ENCODE measurements at regions not wholly inside any gene's neighbourhood (a gene's known extent, or its start where the extent isn't known, plus 50 kb on each side); places are given as distances from the start of the nearest gene placed in this dataset.
"Not testable (repeated sequence)": the region's sequence is repeated elsewhere in the genome, so short reads cannot be mapped to it uniquely, and the experiment has no call there.

- POLR2A ChIA-PET; H3K27me3 Mint-ChIP-seq (ENCODE audit: low read depth); H3K27ac Mint-ChIP-seq; H3K4me3 Mint-ChIP-seq; H3K9me3 Mint-ChIP-seq (ENCODE audit: insufficient read depth); ATAC-seq; H3K4me1 Mint-ChIP-seq (ENCODE audit: low read depth); H3K36me3 Mint-ChIP-seq (ENCODE audit: low read depth); DNase-seq; CTCF ChIA-PET: not testable (repeated sequence)
These were observed 81.6 kb downstream of the P2RY10 start for GRCh38 chrX:79026742-79027141.

GRCh38 chrX:79035421-79035820 is 90.2 kb downstream of the P2RY10 start:
- no peak for ATAC-seq
- Mint-ChIP-seq H3K27ac (no peak overlapping the region), H3K36me3 (ENCODE audit: low read depth) (no peaks in the 10 kb centered on the region), H3K4me3 (no peak overlapping the region), H3K27me3 (ENCODE audit: low read depth) (no peaks in the 10 kb centered on the region), H3K4me1 (ENCODE audit: low read depth) (peaks cover 11% of the 10 kb centered on the region), H3K9me3 (ENCODE audit: insufficient read depth) (no peaks in the 10 kb centered on the region)
- DNase-seq = no peak
- ChIA-PET CTCF (no interaction called here), POLR2A (no interaction called here)

GRCh38 chrX:79036157-79036880 is 91.1 kb downstream of the P2RY10 start:
- H3K4me3 Mint-ChIP-seq = no peak overlapping the region
- ATAC-seq (no peak), DNase-seq (no peak)
- H3K27me3 Mint-ChIP-seq (ENCODE audit: low read depth) = no peaks in the 10 kb centered on the region
- peaks cover 11% of the 10 kb centered on the region for H3K4me1 Mint-ChIP-seq (ENCODE audit: low read depth)
- ChIA-PET CTCF (interaction anchor here (0.9 kb wide), 1 partner anchor 481 kb away, joined by 5 read pairs; no protein-coding TSS in a partner anchor), POLR2A (no interaction called here)
- no peaks in the 10 kb centered on the region for H3K9me3 Mint-ChIP-seq (ENCODE audit: insufficient read depth)
- no peaks in the 10 kb centered on the region for H3K36me3 Mint-ChIP-seq (ENCODE audit: low read depth)
- H3K27ac Mint-ChIP-seq = no peak overlapping the region

GRCh38 chrX:79065696-79066095 is 78.8 kb upstream of the GPR174 start:
- Mint-ChIP-seq H3K27ac (no peak overlapping the region), H3K27me3 (ENCODE audit: low read depth) (no peaks in the 10 kb centered on the region), H3K36me3 (ENCODE audit: low read depth) (peaks cover 10% of the 10 kb centered on the region), H3K9me3 (ENCODE audit: insufficient read depth) (peaks cover 17% of the 10 kb centered on the region), H3K4me3 (no peak overlapping the region), H3K4me1 (ENCODE audit: low read depth) (peaks cover 7% of the 10 kb centered on the region)
- ATAC-seq (no peak), DNase-seq (no peak)
- POLR2A ChIA-PET = no interaction called here
- CTCF ChIA-PET = no interaction called here

- CTCF ChIA-PET = interaction anchor here (1.1 to 2.5 kb wide), 2 partner anchors 18 to 523 kb away, joined by 3 to 7 read pairs; no protein-coding TSS in a partner anchor
- no peak overlapping the region for H3K27ac Mint-ChIP-seq
- POLR2A ChIA-PET = no interaction called here
- no peak for ATAC-seq
- peaks cover 4% of the 10 kb centered on the region for H3K36me3 Mint-ChIP-seq (ENCODE audit: low read depth)
- H3K27me3 Mint-ChIP-seq (ENCODE audit: low read depth) = no peaks in the 10 kb centered on the region
- no peak for DNase-seq
- H3K9me3 Mint-ChIP-seq (ENCODE audit: insufficient read depth) = no peaks in the 10 kb centered on the region
- peaks cover 15% of the 10 kb centered on the region for H3K4me1 Mint-ChIP-seq (ENCODE audit: low read depth)
- H3K4me3 Mint-ChIP-seq = no peak overlapping the region
These were observed 66.4 kb upstream of the GPR174 start for GRCh38 chrX:79078114-79078513.

GRCh38 chrX:79079477-79079876 is 65.0 kb upstream of the GPR174 start:
- ChIA-PET POLR2A (no interaction called here), CTCF (interaction anchor here (1.1 to 2.6 kb wide), 3 partner anchors 134 to 524 kb away, joined by 3 to 13 read pairs (median 7); partner anchors contain the start of gene P2RY10)
- Mint-ChIP-seq H3K27ac (no peak overlapping the region), H3K4me1 (ENCODE audit: low read depth) (peaks cover 24% of the 10 kb centered on the region), H3K9me3 (ENCODE audit: insufficient read depth) (no peaks in the 10 kb centered on the region), H3K4me3 (no peak overlapping the region), H3K36me3 (ENCODE audit: low read depth) (peaks cover 5% of the 10 kb centered on the region), H3K27me3 (ENCODE audit: low read depth) (no peaks in the 10 kb centered on the region)
- no peak for ATAC-seq
- DNase-seq = no peak

GRCh38 chrX:79080141-79080540 is 64.3 kb upstream of the GPR174 start:
- CTCF ChIA-PET = interaction anchor here (2.5 to 2.6 kb wide), 3 partner anchors 28 to 525 kb away, joined by 7 to 13 read pairs (median 8); partner anchors contain the start of gene P2RY10
- Mint-ChIP-seq H3K4me1 (ENCODE audit: low read depth) (peaks cover 29% of the 10 kb centered on the region), H3K36me3 (ENCODE audit: low read depth) (peaks cover 10% of the 10 kb centered on the region), H3K9me3 (ENCODE audit: insufficient read depth) (no peaks in the 10 kb centered on the region), H3K27ac (no peak overlapping the region), H3K4me3 (no peak overlapping the region), H3K27me3 (ENCODE audit: low read depth) (no peaks in the 10 kb centered on the region)
- no peak for DNase-seq
- no peak for ATAC-seq
- POLR2A ChIA-PET = no interaction called here

GRCh38 chrX:79081895-79082512 is 62.5 kb upstream of the GPR174 start:
- H3K4me1 Mint-ChIP-seq (ENCODE audit: low read depth) = peaks cover 31% of the 10 kb centered on the region
- no peaks in the 10 kb centered on the region for H3K9me3 Mint-ChIP-seq (ENCODE audit: insufficient read depth)
- H3K27ac Mint-ChIP-seq = peak overlapping the region; percentile 71

GRCh38 chrX:79082899-79083298 is 61.6 kb upstream of the GPR174 start:
- ChIA-PET POLR2A (interaction anchor here (0.6 to 0.9 kb wide), 2 partner anchors 61 to 64 kb away, joined by 3 to 4 read pairs; partner anchors contain the start of gene GPR174), CTCF (interaction anchor here (0.7 to 2.2 kb wide), 7 partner anchors 13 to 330 kb away, joined by 3 to 12 read pairs (median 6); no protein-coding TSS in a partner anchor)
- peaks cover 35% of the 10 kb centered on the region for H3K4me1 Mint-ChIP-seq (ENCODE audit: low read depth)
- ATAC-seq (no peak), DNase-seq (no peak)
- H3K27ac Mint-ChIP-seq = peak overlapping the region; percentile 79
- peak overlapping the region; percentile 22 for H3K4me3 Mint-ChIP-seq
- H3K27me3 Mint-ChIP-seq (ENCODE audit: low read depth) = no peaks in the 10 kb centered on the region
- H3K36me3 Mint-ChIP-seq (ENCODE audit: low read depth) = peaks cover 16% of the 10 kb centered on the region
- no peaks in the 10 kb centered on the region for H3K9me3 Mint-ChIP-seq (ENCODE audit: insufficient read depth)

More at GRCh38 chrX:79081895-79082512, 62.5 kb upstream of the GPR174 start:
- H3K27me3 Mint-ChIP-seq (ENCODE audit: low read depth) = no peaks in the 10 kb centered on the region
- ChIA-PET CTCF (interaction anchor here (0.6 to 2.6 kb wide), 23 partner anchors 9 to 1170 kb away, joined by 3 to 13 read pairs (median 5); partner anchors contain the start of genes P2RY10 and RTL3), POLR2A (interaction anchor here (0.9 to 1.1 kb wide), 2 partner anchors 62 to 135 kb away, joined by 3 read pairs; partner anchors contain the start of gene GPR174)
- H3K36me3 Mint-ChIP-seq (ENCODE audit: low read depth) = peaks cover 12% of the 10 kb centered on the region
- peak; percentile 73 for ATAC-seq
- peak; percentile 49 for DNase-seq
- H3K4me3 Mint-ChIP-seq = peak overlapping the region; percentile 70

- POLR2A ChIA-PET = no interaction called here
- H3K27ac Mint-ChIP-seq = no peak overlapping the region
- no peak overlapping the region for H3K4me3 Mint-ChIP-seq
- CTCF ChIA-PET = no interaction called here
- peaks cover 44% of the 10 kb centered on the region for H3K4me1 Mint-ChIP-seq (ENCODE audit: low read depth)
- ATAC-seq (no peak), DNase-seq (no peak)
- no peaks in the 10 kb centered on the region for H3K9me3 Mint-ChIP-seq (ENCODE audit: insufficient read depth)
- H3K36me3 Mint-ChIP-seq (ENCODE audit: low read depth) = peaks cover 16% of the 10 kb centered on the region
- H3K27me3 Mint-ChIP-seq (ENCODE audit: low read depth) = no peaks in the 10 kb centered on the region
These were observed 59.6 kb upstream of the GPR174 start for GRCh38 chrX:79084923-79085322.

- Mint-ChIP-seq H3K36me3 (ENCODE audit: low read depth) (peaks cover 23% of the 10 kb centered on the region), H3K9me3 (ENCODE audit: insufficient read depth) (no peaks in the 10 kb centered on the region), H3K4me1 (ENCODE audit: low read depth) (peaks cover 49% of the 10 kb centered on the region), H3K27me3 (ENCODE audit: low read depth) (no peaks in the 10 kb centered on the region), H3K4me3 (no peak overlapping the region), H3K27ac (peak overlapping the region; percentile 41)
- no peak for DNase-seq
- ChIA-PET CTCF (interaction anchor here (1.6 kb wide), 1 partner anchor 8 kb away, joined by 5 read pairs; no protein-coding TSS in a partner anchor), POLR2A (no interaction called here)
- no peak for ATAC-seq
These were observed 54.4 kb upstream of the GPR174 start for GRCh38 chrX:79089896-79090584.
